ENCODE measurements at regions not wholly inside any gene's neighbourhood (a gene's known extent, or its start where the extent isn't known, plus 50 kb on each side); places are given as distances from the start of the nearest gene placed in this dataset.

DNA sequence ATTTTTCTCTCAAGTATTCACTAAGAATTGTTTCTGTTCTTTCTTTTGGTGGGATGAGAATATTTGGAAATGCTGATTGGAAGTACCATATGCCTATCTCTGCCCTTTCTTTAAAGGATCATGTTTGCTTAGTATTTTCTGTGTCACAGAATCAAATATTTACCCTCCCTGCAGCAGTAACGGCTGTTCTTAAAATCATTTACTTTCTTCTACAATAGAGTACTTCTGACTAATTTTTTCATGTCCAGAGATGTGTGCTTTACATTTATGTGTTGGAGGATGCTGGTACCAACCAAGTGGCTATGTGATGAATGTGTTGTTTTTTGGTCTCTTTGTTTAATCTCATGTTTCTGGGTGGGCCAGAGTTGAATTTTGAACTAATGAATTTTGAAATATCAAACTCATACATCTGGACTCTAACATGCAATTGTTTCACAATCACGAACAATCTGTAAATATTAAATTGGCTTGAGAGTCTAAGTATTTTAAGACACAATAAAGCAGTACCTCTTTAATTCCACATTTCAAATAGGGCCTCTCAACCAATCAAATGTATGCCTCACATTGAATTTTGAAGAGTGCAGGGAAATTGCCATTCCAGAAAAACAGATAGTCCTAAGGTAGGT, 59.4 kb upstream of the ARSJ start:
- TF ChIP-seq ZNF274 (IDR thresholded peaks at IDR 0.05; ENCODE audit: low read depth, low read length) (no peak), YY1 (IDR thresholded peaks at IDR 0.05; ENCODE audit: insufficient read depth, insufficient read length) (no peak)
